ENCODE measurements at regions not wholly inside any gene's neighbourhood (a gene's known extent, or its start where the extent isn't known, plus 50 kb on each side); places are given as distances from the start of the nearest gene placed in this dataset.

GRCh38 chr5:155772009-155772662, 554.8 kb upstream of the SGCD start:
- no peak overlapping the region for H3K9ac ChIP-seq (ENCODE audit: low read depth in 1 of 2, low read length in 2 of 2)
- H3K9me3 ChIP-seq (ENCODE audit: control insufficient read depth in 4 of 4, low read length in 3 of 4), result no peaks in the 10 kb centered on the region
- H3K4me3 ChIP-seq (ENCODE audit: low read depth in 1 of 3, low read length in 3 of 3), result no peak overlapping the region
- TF ChIP-seq REST (IDR thresholded peaks at IDR 0.05), result no peak
- no peak for TF ChIP-seq GABPA (IDR thresholded peaks at IDR 0.05 in 1 of 2, conservative IDR thresholded peaks at IDR 0.05 in 1 of 2)
- no peak for TF ChIP-seq MAX (IDR thresholded peaks at IDR 0.05)
- no peak for TF ChIP-seq NR2F2 (IDR thresholded peaks at IDR 0.05)
- TF ChIP-seq ATF3 (IDR thresholded peaks at IDR 0.05), result no peak
- TF ChIP-seq JUND (IDR thresholded peaks at IDR 0.05), result no peak
- TF ChIP-seq EGR1 (IDR thresholded peaks at IDR 0.05; ENCODE audit: low read depth in 2 of 2), result no peak
- TF ChIP-seq RXRA (IDR thresholded peaks at IDR 0.05), result no peak
- TF ChIP-seq FOXA1 (IDR thresholded peaks at IDR 0.05), result no peak
- no peak for TF ChIP-seq RAD21 (IDR thresholded peaks at IDR 0.05)
- TF ChIP-seq ZBTB33 (IDR thresholded peaks at IDR 0.05), result no peak
- TF ChIP-seq HNF4G (IDR thresholded peaks at IDR 0.05), result no peak
- no peak overlapping the region for H3K27ac ChIP-seq (ENCODE audit: low read depth in 1 of 2, low read length in 2 of 2)
- H3K4me1 ChIP-seq (ENCODE audit: control insufficient read depth in 4 of 4, insufficient read depth in 4 of 4, low read length in 3 of 4), result no peaks in the 10 kb centered on the region
- DNase-seq (ENCODE audit: low spot score), result no peak
- 66% methylated on average over 4 of the region's 4 CpGs for WGBS
- H3K27me3 ChIP-seq (ENCODE audit: control insufficient read depth in 4 of 4, insufficient read depth in 4 of 4, low read length in 3 of 4), result no peaks in the 10 kb centered on the region
- no peaks in the 10 kb centered on the region for H3K36me3 ChIP-seq (ENCODE audit: control insufficient read depth in 4 of 4, insufficient read depth in 3 of 4, low read depth in 1 of 4, low read length in 3 of 4)

GRCh38 chr5:155773680-155774079, 553.3 kb upstream of the SGCD start:
- H3K27me3 ChIP-seq (ENCODE audit: control insufficient read depth in 4 of 4, insufficient read depth in 4 of 4, low read length in 3 of 4), result no peaks in the 10 kb centered on the region
- H3K27ac ChIP-seq (ENCODE audit: low read depth in 1 of 2, low read length in 2 of 2), result no peak overlapping the region
- no peaks in the 10 kb centered on the region for H3K9me3 ChIP-seq (ENCODE audit: control insufficient read depth in 4 of 4, low read length in 3 of 4)
- H3K4me3 ChIP-seq (ENCODE audit: low read depth in 1 of 3, low read length in 3 of 3), result no peak overlapping the region
- WGBS, result 76% methylated on average over 2 of the region's 2 CpGs
- H3K9ac ChIP-seq (ENCODE audit: low read depth in 1 of 2, low read length in 2 of 2), result no peak overlapping the region
- H3K36me3 ChIP-seq (ENCODE audit: control insufficient read depth in 4 of 4, insufficient read depth in 3 of 4, low read depth in 1 of 4, low read length in 3 of 4), result no peaks in the 10 kb centered on the region
- DNase-seq (ENCODE audit: low spot score), result no peak
- H3K4me1 ChIP-seq (ENCODE audit: control insufficient read depth in 4 of 4, insufficient read depth in 4 of 4, low read length in 3 of 4), result no peaks in the 10 kb centered on the region
- TF ChIP-seq FOXA1 (IDR thresholded peaks at IDR 0.05), result no peak

GRCh38 chr5:155780260-155780659, 546.7 kb upstream of the SGCD start:
- Histone ChIP-seq H3K27ac (ENCODE audit: low read depth in 1 of 2, low read length in 2 of 2) (no peak overlapping the region), H3K36me3 (ENCODE audit: control insufficient read depth in 4 of 4, insufficient read depth in 3 of 4, low read depth in 1 of 4, low read length in 3 of 4) (no peaks in the 10 kb centered on the region), H3K4me1 (ENCODE audit: control insufficient read depth in 4 of 4, insufficient read depth in 4 of 4, low read length in 3 of 4) (no peaks in the 10 kb centered on the region), H3K9me3 (ENCODE audit: control insufficient read depth in 4 of 4, low read length in 3 of 4) (peaks cover 0 to 2% (median 0%) of the 10 kb centered on the region in 4 donors), H3K9ac (ENCODE audit: low read depth in 1 of 2, low read length in 2 of 2) (no peak overlapping the region), H3K4me3 (ENCODE audit: low read depth in 1 of 3, low read length in 3 of 3) (no peak overlapping the region), H3K27me3 (ENCODE audit: control insufficient read depth in 4 of 4, insufficient read depth in 4 of 4, low read length in 3 of 4) (no peaks in the 10 kb centered on the region)
- no peak for DNase-seq (ENCODE audit: low spot score)
- WGBS, result 68% methylated on average over 3 of the region's 3 CpGs
- no peak for TF ChIP-seq FOXA2 (IDR thresholded peaks at IDR 0.05)
- no peak for TF ChIP-seq RXRA (IDR thresholded peaks at IDR 0.05)
- TF ChIP-seq FOXA1 (IDR thresholded peaks at IDR 0.05), result no peak
- no peak for TF ChIP-seq HNF4G (IDR thresholded peaks at IDR 0.05)
- TF ChIP-seq CTCF (IDR thresholded peaks at IDR 0.05; ENCODE audit: low read depth, low read length, missing input control), result no peak
- no peak for TF ChIP-seq GABPA (IDR thresholded peaks at IDR 0.05 in 1 of 2, conservative IDR thresholded peaks at IDR 0.05 in 1 of 2)
- TF ChIP-seq MAX (IDR thresholded peaks at IDR 0.05), result no peak
- no peak for TF ChIP-seq JUND (IDR thresholded peaks at IDR 0.05)
- TF ChIP-seq EGR1 (IDR thresholded peaks at IDR 0.05; ENCODE audit: low read depth in 2 of 2), result no peak
- no peak for TF ChIP-seq RAD21 (IDR thresholded peaks at IDR 0.05)
- TF ChIP-seq REST (IDR thresholded peaks at IDR 0.05), result no peak

Measured in liver (tissue), 8 donors.